Stimulated activated CD8-positive, alpha-beta memory T cell treated with anti-CD3 and anti-CD28 coated beads, Interleukin-2, amount 100 ng/mL, for 48 hours (primary cell): ENCODE measurements at regions not wholly inside any gene's neighbourhood (a gene's known extent, or its start where the extent isn't known, plus 50 kb on each side); places are given as distances from the start of the nearest gene placed in this dataset.

Experiments
- DNase-seq, 2 donors: peaks; one replicate each; pipeline ENCODE4 v3.0.0-alpha.2; 2020; ENCODE audit warnings: low read depth in 2 of 2

- DNase-seq: peak in 1 of 2 donors; percentile 3
Observed at GRCh38 chr14:71856199-71856919, 75.9 kb upstream of the RGS6 start.

GRCh38 chr14:71863049-71863448, 69.2 kb upstream of the RGS6 start:
- no peak for DNase-seq

- DNase-seq: no peak
Observed at GRCh38 chr14:71863766-71864165, 68.5 kb upstream of the RGS6 start.
